A549 (cell line): ENCODE measurements at regions not wholly inside any gene's neighbourhood (a gene's known extent, or its start where the extent isn't known, plus 50 kb on each side); places are given as distances from the start of the nearest gene placed in this dataset.

ENCODE experiments used
- ATAC-seq, 2 experiments: fragments of 200-7000 bp in 1 of 2; fragments of >200 bp in 1 of 2; cut with Nextera tagmentation in 1 of 2; cut with Tn5 transposase in 1 of 2; 3 replicates each; pipeline versions ENCODE4 v1.8.0 to v1.9.1; 2018 to 2020; ENCODE audit warnings: mild to moderate bottlenecking in 1 of 2, moderate library complexity in 1 of 2
- CTCF ChIA-PET: fragments of 300-600 bp; sonication (Branson Sonifier 250); formaldehyde crosslinking; extraction: SDS; loops from one replicate; lab custom pipeline; 2021; ENCODE audit warnings: antibody characterized with exemption, inconsistent platforms; lab: Yijun Ruan, JAX
- POLR2A ChIA-PET: fragments of 350-600 bp; formaldehyde crosslinking; extraction: SDS; loops from one replicate; lab custom pipeline; 2021; ENCODE audit warnings: antibody characterized with exemption, inconsistent platforms; lab: Yijun Ruan, JAX
- DNase-seq, 2 experiments: peaks; one replicate each; pipeline versions ENCODE4 v3.0.0 to v3.0.0-alpha.2; 2011 to 2016; ENCODE audit warnings: low read depth in 1 of 2, low spot score in 1 of 2
- FAIRE-seq: peaks from 2 replicates; lab custom pipeline; 2011; peaks lifted over from hg19 to GRCh38; lab: Jason Lieb, UNC
- H3K27ac ChIP-seq, 2 experiments: fragments of >200 bp; sonication (Bioruptor Twin); formaldehyde crosslinking; 3 replicates each; pipeline ENCODE4 v1.5.1; 2016 to 2017
- H3K4me1 ChIP-seq: fragments of >200 bp; sonication (Bioruptor Twin); formaldehyde crosslinking; 3 replicates; pipeline ENCODE4 v1.6.1; 2016
- H3K4me2 ChIP-seq: fragments of >200 bp; sonication (Bioruptor Twin); formaldehyde crosslinking; 3 replicates; pipeline ENCODE4 v1.6.1; 2016
- H3K4me3 ChIP-seq: fragments of >200 bp; sonication (Bioruptor Twin); formaldehyde crosslinking; 3 replicates; pipeline ENCODE4 v1.5.1; 2016
- H3K9me3 ChIP-seq: fragments of >200 bp; sonication (Bioruptor Twin); formaldehyde crosslinking; 3 replicates; pipeline ENCODE4 v1.6.1; 2016
- ATOH8 ChIP-seq: fragments of 250-450 bp; sonication (Bioruptor Pico); IDR thresholded peaks from 2 replicates; pipeline ENCODE4 v1.5.0; 2020; ENCODE audit warnings: low read depth, mild to moderate bottlenecking, moderate library complexity
- BHLHE40 ChIP-seq: IDR thresholded peaks from 2 replicates; pipeline ENCODE4 v1.6.1; 2012; ENCODE audit warnings: low read depth, low read length, inconsistent platforms
- CBX8 ChIP-seq: fragments of 200-600 bp; sonication (generic); IDR thresholded peaks from 2 replicates; pipeline ENCODE4 v1.6.1; 2016
- CTCF ChIP-seq: fragments of >200 bp; sonication (Bioruptor Twin); formaldehyde crosslinking; IDR thresholded peaks from 3 replicates; pipeline ENCODE4 v1.5.1; 2016
- ELK1 ChIP-seq: fragments of 150-350 bp; IDR thresholded peaks from 2 replicates; pipeline ENCODE4 v1.6.1; 2014; ENCODE audit warnings: low read depth, mild to moderate bottlenecking, low read length
- EP300 ChIP-seq, 2 experiments: fragments of >200 bp; sonication (Bioruptor Twin); formaldehyde crosslinking; IDR thresholded peaks; 2 replicates in 1 of 2; 3 replicates in 1 of 2; pipeline ENCODE4 v1.6.1; 2016 to 2017
- FOSB ChIP-seq: fragments of 250-450 bp; sonication (Bioruptor Pico); IDR thresholded peaks from 2 replicates; pipeline ENCODE4 v1.5.0; 2020; ENCODE audit warnings: mild to moderate bottlenecking, moderate library complexity
- FOSL2 ChIP-seq, 2 experiments: fragments of 450-650 bp in 1 of 2; fragments of >200 bp in 1 of 2; sonication (Bioruptor Twin) in 1 of 2; formaldehyde crosslinking; IDR thresholded peaks; 2 replicates each; pipeline versions ENCODE4 v1.5.0 to v1.6.1; 2016 to 2020; ENCODE audit warnings: mild to moderate bottlenecking in 1 of 2, moderate library complexity in 1 of 2
- HDAC2 ChIP-seq: fragments of 200-600 bp; sonication (generic); IDR thresholded peaks from 2 replicates; pipeline ENCODE4 v1.6.1; 2016
- JUN ChIP-seq, 2 experiments: fragments of >200 bp; sonication (Bioruptor Twin); formaldehyde crosslinking; IDR thresholded peaks; 2 replicates in 1 of 2; 3 replicates in 1 of 2; pipeline ENCODE4 v1.6.1; 2016 to 2017
- JUNB ChIP-seq: fragments of >200 bp; sonication (Bioruptor Twin); formaldehyde crosslinking; IDR thresholded peaks from 2 replicates; pipeline ENCODE4 v1.6.1; 2016
- MAX ChIP-seq: IDR thresholded peaks from 2 replicates; pipeline ENCODE4 v1.6.1; 2012
- NR3C1 ChIP-seq: fragments of >200 bp; sonication (Bioruptor Twin); formaldehyde crosslinking; IDR thresholded peaks from 3 replicates; pipeline ENCODE4 v1.6.1; 2017
- PBX3 ChIP-seq: IDR thresholded peaks from 2 replicates; pipeline ENCODE4 v1.6.1; 2012
- POLR2AphosphoS2 ChIP-seq: conservative IDR thresholded peaks from 2 replicates; pipeline ENCODE4 v1.6.1; 2012; ENCODE audit warnings: low read length, improper control_type of control experiment, inconsistent platforms
- RAD21 ChIP-seq, 2 experiments: fragments of >200 bp in 1 of 2; sonication (Bioruptor Twin) in 1 of 2; formaldehyde crosslinking in 1 of 2; IDR thresholded peaks in 1 of 2; conservative IDR thresholded peaks in 1 of 2; 2 replicates in 1 of 2; 3 replicates in 1 of 2; pipeline ENCODE4 v1.6.1; 2012 to 2018; ENCODE audit warnings: inconsistent platforms in 1 of 2
- RARB ChIP-seq: fragments of 250-450 bp; sonication (Bioruptor Pico); IDR thresholded peaks from 2 replicates; pipeline ENCODE4 v1.8.0; 2021; ENCODE audit warnings: mild to moderate bottlenecking, moderate library complexity
- RFX5 ChIP-seq: fragments of 450-650 bp; IDR thresholded peaks from 2 replicates; pipeline ENCODE4 v1.7.1; 2014; ENCODE audit warnings: antibody characterized with exemption, mild to moderate bottlenecking, moderate library complexity
- TFCP2L1 ChIP-seq: fragments of 250-450 bp; sonication (Bioruptor Pico); IDR thresholded peaks from 2 replicates; pipeline ENCODE4 v1.5.0; 2021; ENCODE audit warnings: mild to moderate bottlenecking
- TP53 ChIP-seq: fragments of 250-450 bp; sonication (Bioruptor Pico); IDR thresholded peaks from 2 replicates; pipeline ENCODE4 v1.5.0; 2021; ENCODE audit warnings: mild to moderate bottlenecking, moderate library complexity
- USF2 ChIP-seq: fragments of 450-650 bp; IDR thresholded peaks from 2 replicates; pipeline ENCODE4 v1.6.1; 2014; ENCODE audit warnings: antibody characterized with exemption
- ZSCAN20 ChIP-seq: fragments of 250-450 bp; sonication (Bioruptor Pico); IDR thresholded peaks from 2 replicates; pipeline ENCODE4 v1.8.0; 2022; ENCODE audit warnings: mild to moderate bottlenecking, moderate library complexity
- WGBS: methylation state at CpG from one replicate; pipeline ENCODE4 v1.1.6; 2017; ENCODE audit errors: missing lambda C conversion rate; 5-methylcytosine and 5-hydroxymethylcytosine counted together

GRCh38 chr4:10175626-10176025 lies 59.0 kb upstream of the WDR1 start (continued):
- TF ChIP-seq ATOH8 (CRISPR knock-in tag) (no peak), USF2 (no peak), EP300 (IDR thresholded peaks at IDR 0.05) (no peak), HDAC2 (no peak), POLR2AphosphoS2 (no peak), BHLHE40 (no peak), FOSL2 (IDR thresholded peaks at IDR 0.05) (no peak), FOSL2 (CRISPR knock-in tag; IDR thresholded peaks at IDR 0.05) (no peak), TP53 (no peak), JUNB (no peak), RARB (CRISPR knock-in tag) (no peak), ELK1 (no peak)

GRCh38 chr4:10173754-10174749 lies 57.5 kb upstream of the WDR1 start:
- Histone ChIP-seq H3K4me3 (no peak overlapping the region), H3K27ac (no peak overlapping the region), H3K4me2 (no peak overlapping the region), H3K9me3 (no peaks in the 10 kb centered on the region), H3K4me1 (no peaks in the 10 kb centered on the region)
- CTCF ChIA-PET, result interaction anchor here (0.7 to 1.3 kb wide), 3 partner anchors 10 to 16 kb away, joined by 3 to 5 read pairs (median 3); no protein-coding TSS in a partner anchor
- 16% methylated on average over 7 of the region's 10 CpGs for WGBS
- POLR2A ChIA-PET, result no interaction called here
- no peak for DNase-seq
- no peak for FAIRE-seq
- ATAC-seq, result no peak
- TF ChIP-seq TFCP2L1 (CRISPR knock-in tag) (no peak), MAX (no peak), RAD21 (conservative IDR thresholded peaks at IDR 0.05 in 1 of 2, IDR thresholded peaks at IDR 0.05 in 1 of 2) (no peak), POLR2AphosphoS2 (no peak), FOSB (CRISPR knock-in tag) (no peak), USF2 (no peak), HDAC2 (no peak), NR3C1 (no peak), PBX3 (no peak), ZSCAN20 (no peak), RFX5 (no peak), RARB (CRISPR knock-in tag) (no peak), ELK1 (no peak), JUN (IDR thresholded peaks at IDR 0.05) (no peak), CBX8 (no peak), CTCF (no peak)
